GM12878 (cell line): ENCODE measurements at regions not wholly inside any gene's neighbourhood (a gene's known extent, or its start where the extent isn't known, plus 50 kb on each side); places are given as distances from the start of the nearest gene placed in this dataset.

Source experiments
- ATAC-seq: fragments of 200-7000 bp; cut with Tn5 transposase; 3 replicates; pipeline ENCODE4 v1.9.1; 2020; ENCODE audit warnings: mild to moderate bottlenecking, moderate library complexity
- BruUV-seq: library from RNA; stranded (reverse); fragments of 400-500 nt; replicated peaks from 2 replicates; lab custom pipeline; 2021; lab: Mats Ljungman, UMichigan
- CTCF ChIA-PET: fragments of 300-600 bp; sonication (Branson Sonifier 250); formaldehyde crosslinking; extraction: SDS; loops from one replicate; lab custom pipeline; 2021; ENCODE audit warnings: inconsistent platforms; lab: Yijun Ruan, JAX
- POLR2A ChIA-PET: fragments of 350-600 bp; formaldehyde crosslinking; extraction: SDS; loops from one replicate; lab custom pipeline; 2021; ENCODE audit warnings: inconsistent platforms; lab: Charles Lee
- RAD21 ChIA-PET: fragments of 300-600 bp; sonication (Branson Sonifier 250); formaldehyde crosslinking; loops from one replicate; lab custom pipeline; 2023; ENCODE audit warnings: antibody characterized with exemption; ENCODE audit not compliant: unreplicated experiment; lab: Charles Lee
- SMC1A ChIA-PET: fragments of 300-600 bp; sonication (Branson Sonifier 250); formaldehyde crosslinking; loops from one replicate; lab custom pipeline; 2023; ENCODE audit not compliant: unreplicated experiment, uncharacterized antibody; lab: Charles Lee
- DNase-seq: peaks from one replicate; pipeline ENCODE4 v3.0.0-alpha.2; 2011; ENCODE audit warnings: low read depth, low spot score
- FAIRE-seq: peaks from 3 replicates; lab custom pipeline; 2011; peaks lifted over from hg19 to GRCh38; lab: Jason Lieb, UNC
- H2AFZ ChIP-seq: 2 replicates; pipeline ENCODE4 v1.6.0; 2011; ENCODE audit warnings: low read depth, low read length, control low read depth; ENCODE audit not compliant: control insufficient read depth
- H3K27ac ChIP-seq: 2 replicates; pipeline ENCODE4 v1.5.1; 2011; ENCODE audit warnings: control low read depth; ENCODE audit not compliant: control insufficient read depth, insufficient read depth
- H3K27me3 ChIP-seq, 2 experiments: replicated peaks in 1 of 2; 2 replicates each; pipeline versions ENCODE4 v1.6.0 to v1.6.1; 2011; ENCODE audit warnings: low read length in 1 of 2; ENCODE audit not compliant: control insufficient read depth in 2 of 2, insufficient read depth in 2 of 2
- H3K36me3 ChIP-seq, 2 experiments: 2 replicates each; pipeline ENCODE4 v1.5.1; 2011; ENCODE audit warnings: low read length in 1 of 2; ENCODE audit not compliant: control insufficient read depth in 2 of 2, insufficient read depth in 2 of 2
- H3K4me1 ChIP-seq: 2 replicates; pipeline ENCODE4 v1.6.1; 2011; ENCODE audit warnings: mild to moderate bottlenecking, low read length, moderate library complexity, mixed read lengths; ENCODE audit not compliant: control insufficient read depth, insufficient read depth
- H3K4me2 ChIP-seq: 2 replicates; pipeline ENCODE4 v1.6.0; 2011; ENCODE audit warnings: control low read depth; ENCODE audit not compliant: control insufficient read depth, insufficient read depth
- H3K4me3 ChIP-seq: fragments of 200-600 bp; sonication (generic); 2 replicates; pipeline ENCODE4 v1.5.1; 2016
- H3K79me2 ChIP-seq: 2 replicates; pipeline ENCODE4 v1.6.0; 2011; ENCODE audit warnings: low read length; ENCODE audit not compliant: control insufficient read depth, insufficient read depth
- H3K9ac ChIP-seq: 2 replicates; pipeline ENCODE4 v1.8.0; 2011; ENCODE audit warnings: low read length, control low read depth, mixed read lengths; ENCODE audit not compliant: control insufficient read depth, insufficient read depth
- H3K9me3 ChIP-seq: replicated peaks from 3 replicates; pipeline ENCODE4 v1.5.1; 2011; ENCODE audit warnings: mild to moderate bottlenecking, low read length; ENCODE audit not compliant: control insufficient read depth, insufficient read depth
- H4K20me1 ChIP-seq: 2 replicates; pipeline ENCODE4 v1.6.0; 2011; ENCODE audit not compliant: control insufficient read depth, insufficient read depth
- CHD1 ChIP-seq: IDR thresholded peaks from 2 replicates; pipeline ENCODE4 v1.6.1; 2012; ENCODE audit warnings: low read depth, low read length, improper control_type of control experiment
- CHD2 ChIP-seq: IDR thresholded peaks from 2 replicates; pipeline ENCODE4 v1.6.1; 2011; ENCODE audit warnings: low read depth, low read length, improper control_type of control experiment, borderline replicate concordance
- MAX ChIP-seq: IDR thresholded peaks from 2 replicates; pipeline ENCODE4 v1.6.1; 2012; ENCODE audit warnings: low read depth, low read length, improper control_type of control experiment
- NFXL1 ChIP-seq: fragments of 450-650 bp; IDR thresholded peaks from 2 replicates; pipeline ENCODE4 v1.6.1; 2017; ENCODE audit warnings: antibody characterized with exemption, mild to moderate bottlenecking, borderline replicate concordance
- NFYB ChIP-seq: IDR thresholded peaks from 2 replicates; pipeline ENCODE4 v1.6.1; 2011; ENCODE audit warnings: low read depth, mild to moderate bottlenecking, low read length, improper control_type of control experiment, moderate library complexity; ENCODE audit not compliant: insufficient read depth
- NRF1 ChIP-seq: conservative IDR thresholded peaks from 2 replicates; pipeline ENCODE4 v1.6.1; 2011; ENCODE audit warnings: mild to moderate bottlenecking, low read depth, low read length, improper control_type of control experiment
- SIN3A ChIP-seq: IDR thresholded peaks from 2 replicates; pipeline ENCODE4 v1.6.1; 2012; ENCODE audit warnings: low read depth, low read length, improper control_type of control experiment
- SUZ12 ChIP-seq: fragments of 200-600 bp; sonication (generic); IDR thresholded peaks from one replicate; pipeline ENCODE4 v1.6.1; 2018; ENCODE audit warnings: antibody characterized with exemption, mild to moderate bottlenecking; ENCODE audit not compliant: unreplicated experiment
- WGBS: methylation state at CpG from one replicate; pipeline ENCODE4 v1.1.6; 2016; ENCODE audit warnings: low lambda C conversion rate; ENCODE audit not compliant: insufficient replicate concordance, insufficient coverage; ENCODE audit errors: missing lambda C conversion rate; 5-methylcytosine and 5-hydroxymethylcytosine counted together
- in situ Hi-C: fragments of 300-500 bp; cut with MboI; formaldehyde crosslinking; loops from 9 replicates; pipeline ENCODE4 v1.14.3; 2018; ENCODE audit warnings: mixed read lengths
- intact Hi-C: fragments of 100-400 bp; cut with micrococcal nuclease; formaldehyde crosslinking; loops from one replicate; pipeline ENCODE4 v1.14.2; 2022; ENCODE audit not compliant: unreplicated experiment
- TF ChIP-seq, protein P1 (sequence below): fragments of 450-650 bp; IDR thresholded peaks from 2 replicates; pipeline ENCODE4 v1.6.1; 2016; ENCODE audit warnings: mild to moderate bottlenecking
- TF ChIP-seq, protein P2 (sequence below): fragments of 450-650 bp; IDR thresholded peaks from 2 replicates; pipeline ENCODE4 v1.6.1; 2017; ENCODE audit warnings: antibody characterized with exemption, mild to moderate bottlenecking, moderate library complexity
- TF ChIP-seq, protein P3 (sequence below): fragments of 450-650 bp; IDR thresholded peaks from 2 replicates; pipeline ENCODE4 v1.6.1; 2017; ENCODE audit warnings: mild to moderate bottlenecking, moderate library complexity
- TF ChIP-seq, protein P4 (sequence below): fragments of 450-650 bp; IDR thresholded peaks from 2 replicates; pipeline ENCODE4 v1.6.1; 2018; ENCODE audit warnings: borderline replicate concordance, mild to moderate bottlenecking; ENCODE audit not compliant: partially characterized antibody

GRCh38 chr7:86558680-86559501 is 84.8 kb upstream of the GRM3 start:
- intact Hi-C loops (no loop called here), in situ Hi-C loops (no loop called here)
- H3K4me1 ChIP-seq: no peaks in the 10 kb centered on the region
- ChIA-PET POLR2A (no interaction called here), SMC1A (no interaction called here), RAD21 (no interaction called here), CTCF (no interaction called here)
- no peak overlapping the region for H3K4me3 ChIP-seq
- H3K36me3 ChIP-seq: no peaks in the 10 kb centered on the region
- no peak for FAIRE-seq
- no peaks in the 10 kb centered on the region for H3K9me3 ChIP-seq
- H3K79me2 ChIP-seq: no peaks in the 10 kb centered on the region
- 13% methylated on average over 8 of the region's 8 CpGs for WGBS
- no peak overlapping the region for H3K9ac ChIP-seq
- no peak overlapping the region for H3K4me2 ChIP-seq
- no peak for ATAC-seq
- no peak overlapping the region for H2AFZ ChIP-seq
- no peaks in the 10 kb centered on the region for H3K27me3 ChIP-seq
- no peak overlapping the region for H3K27ac ChIP-seq
- no peaks in the 10 kb centered on the region for H4K20me1 ChIP-seq
- DNase-seq: no peak
- no TSS peak for BruUV-seq
- no peak for TF ChIP-seq CHD1
- TF ChIP-seq SUZ12: no peak
- no peak for TF ChIP-seq NFYB
- no peak for TF ChIP-seq MAX
- no peak for TF ChIP-seq CHD2
- TF ChIP-seq NFXL1: no peak
- TF ChIP-seq, protein P1, sequence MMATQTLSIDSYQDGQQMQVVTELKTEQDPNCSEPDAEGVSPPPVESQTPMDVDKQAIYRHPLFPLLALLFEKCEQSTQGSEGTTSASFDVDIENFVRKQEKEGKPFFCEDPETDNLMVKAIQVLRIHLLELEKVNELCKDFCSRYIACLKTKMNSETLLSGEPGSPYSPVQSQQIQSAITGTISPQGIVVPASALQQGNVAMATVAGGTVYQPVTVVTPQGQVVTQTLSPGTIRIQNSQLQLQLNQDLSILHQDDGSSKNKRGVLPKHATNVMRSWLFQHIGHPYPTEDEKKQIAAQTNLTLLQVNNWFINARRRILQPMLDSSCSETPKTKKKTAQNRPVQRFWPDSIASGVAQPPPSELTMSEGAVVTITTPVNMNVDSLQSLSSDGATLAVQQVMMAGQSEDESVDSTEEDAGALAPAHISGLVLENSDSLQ: no peak
- TF ChIP-seq NRF1: no peak
- TF ChIP-seq SIN3A: no peak
- TF ChIP-seq, protein P2, sequence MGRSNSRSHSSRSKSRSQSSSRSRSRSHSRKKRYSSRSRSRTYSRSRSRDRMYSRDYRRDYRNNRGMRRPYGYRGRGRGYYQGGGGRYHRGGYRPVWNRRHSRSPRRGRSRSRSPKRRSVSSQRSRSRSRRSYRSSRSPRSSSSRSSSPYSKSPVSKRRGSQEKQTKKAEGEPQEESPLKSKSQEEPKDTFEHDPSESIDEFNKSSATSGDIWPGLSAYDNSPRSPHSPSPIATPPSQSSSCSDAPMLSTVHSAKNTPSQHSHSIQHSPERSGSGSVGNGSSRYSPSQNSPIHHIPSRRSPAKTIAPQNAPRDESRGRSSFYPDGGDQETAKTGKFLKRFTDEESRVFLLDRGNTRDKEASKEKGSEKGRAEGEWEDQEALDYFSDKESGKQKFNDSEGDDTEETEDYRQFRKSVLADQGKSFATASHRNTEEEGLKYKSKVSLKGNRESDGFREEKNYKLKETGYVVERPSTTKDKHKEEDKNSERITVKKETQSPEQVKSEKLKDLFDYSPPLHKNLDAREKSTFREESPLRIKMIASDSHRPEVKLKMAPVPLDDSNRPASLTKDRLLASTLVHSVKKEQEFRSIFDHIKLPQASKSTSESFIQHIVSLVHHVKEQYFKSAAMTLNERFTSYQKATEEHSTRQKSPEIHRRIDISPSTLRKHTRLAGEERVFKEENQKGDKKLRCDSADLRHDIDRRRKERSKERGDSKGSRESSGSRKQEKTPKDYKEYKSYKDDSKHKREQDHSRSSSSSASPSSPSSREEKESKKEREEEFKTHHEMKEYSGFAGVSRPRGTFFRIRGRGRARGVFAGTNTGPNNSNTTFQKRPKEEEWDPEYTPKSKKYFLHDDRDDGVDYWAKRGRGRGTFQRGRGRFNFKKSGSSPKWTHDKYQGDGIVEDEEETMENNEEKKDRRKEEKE: no peak
- TF ChIP-seq, protein P3, sequence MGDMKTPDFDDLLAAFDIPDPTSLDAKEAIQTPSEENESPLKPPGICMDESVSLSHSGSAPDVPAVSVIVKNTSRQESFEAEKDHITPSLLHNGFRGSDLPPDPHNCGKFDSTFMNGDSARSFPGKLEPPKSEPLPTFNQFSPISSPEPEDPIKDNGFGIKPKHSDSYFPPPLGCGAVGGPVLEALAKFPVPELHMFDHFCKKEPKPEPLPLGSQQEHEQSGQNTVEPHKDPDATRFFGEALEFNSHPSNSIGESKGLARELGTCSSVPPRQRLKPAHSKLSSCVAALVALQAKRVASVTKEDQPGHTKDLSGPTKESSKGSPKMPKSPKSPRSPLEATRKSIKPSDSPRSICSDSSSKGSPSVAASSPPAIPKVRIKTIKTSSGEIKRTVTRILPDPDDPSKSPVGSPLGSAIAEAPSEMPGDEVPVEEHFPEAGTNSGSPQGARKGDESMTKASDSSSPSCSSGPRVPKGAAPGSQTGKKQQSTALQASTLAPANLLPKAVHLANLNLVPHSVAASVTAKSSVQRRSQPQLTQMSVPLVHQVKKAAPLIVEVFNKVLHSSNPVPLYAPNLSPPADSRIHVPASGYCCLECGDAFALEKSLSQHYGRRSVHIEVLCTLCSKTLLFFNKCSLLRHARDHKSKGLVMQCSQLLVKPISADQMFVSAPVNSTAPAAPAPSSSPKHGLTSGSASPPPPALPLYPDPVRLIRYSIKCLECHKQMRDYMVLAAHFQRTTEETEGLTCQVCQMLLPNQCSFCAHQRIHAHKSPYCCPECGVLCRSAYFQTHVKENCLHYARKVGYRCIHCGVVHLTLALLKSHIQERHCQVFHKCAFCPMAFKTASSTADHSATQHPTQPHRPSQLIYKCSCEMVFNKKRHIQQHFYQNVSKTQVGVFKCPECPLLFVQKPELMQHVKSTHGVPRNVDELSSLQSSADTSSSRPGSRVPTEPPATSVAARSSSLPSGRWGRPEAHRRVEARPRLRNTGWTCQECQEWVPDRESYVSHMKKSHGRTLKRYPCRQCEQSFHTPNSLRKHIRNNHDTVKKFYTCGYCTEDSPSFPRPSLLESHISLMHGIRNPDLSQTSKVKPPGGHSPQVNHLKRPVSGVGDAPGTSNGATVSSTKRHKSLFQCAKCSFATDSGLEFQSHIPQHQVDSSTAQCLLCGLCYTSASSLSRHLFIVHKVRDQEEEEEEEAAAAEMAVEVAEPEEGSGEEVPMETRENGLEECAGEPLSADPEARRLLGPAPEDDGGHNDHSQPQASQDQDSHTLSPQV: no peak
- TF ChIP-seq, protein P4, sequence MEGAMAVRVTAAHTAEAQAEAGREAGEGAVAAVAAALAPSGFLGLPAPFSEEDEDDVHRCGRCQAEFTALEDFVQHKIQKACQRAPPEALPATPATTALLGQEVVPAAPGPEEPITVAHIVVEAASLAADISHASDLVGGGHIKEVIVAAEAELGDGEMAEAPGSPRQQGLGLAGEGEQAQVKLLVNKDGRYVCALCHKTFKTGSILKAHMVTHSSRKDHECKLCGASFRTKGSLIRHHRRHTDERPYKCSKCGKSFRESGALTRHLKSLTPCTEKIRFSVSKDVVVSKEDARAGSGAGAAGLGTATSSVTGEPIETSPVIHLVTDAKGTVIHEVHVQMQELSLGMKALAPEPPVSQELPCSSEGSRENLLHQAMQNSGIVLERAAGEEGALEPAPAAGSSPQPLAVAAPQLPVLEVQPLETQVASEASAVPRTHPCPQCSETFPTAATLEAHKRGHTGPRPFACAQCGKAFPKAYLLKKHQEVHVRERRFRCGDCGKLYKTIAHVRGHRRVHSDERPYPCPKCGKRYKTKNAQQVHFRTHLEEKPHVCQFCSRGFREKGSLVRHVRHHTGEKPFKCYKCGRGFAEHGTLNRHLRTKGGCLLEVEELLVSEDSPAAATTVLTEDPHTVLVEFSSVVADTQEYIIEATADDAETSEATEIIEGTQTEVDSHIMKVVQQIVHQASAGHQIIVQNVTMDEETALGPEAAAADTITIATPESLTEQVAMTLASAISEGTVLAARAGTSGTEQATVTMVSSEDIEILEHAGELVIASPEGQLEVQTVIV: no peak
